OCI-LY7 (cell line): ENCODE measurements at regions not wholly inside any gene's neighbourhood (a gene's known extent, or its start where the extent isn't known, plus 50 kb on each side); places are given as distances from the start of the nearest gene placed in this dataset.

ENCODE experiments used
- BruUV-seq: library from RNA; stranded (reverse); fragments of 400-500 nt; replicated peaks from 2 replicates; lab custom pipeline; 2021; lab: Mats Ljungman, UMichigan
- CTCF ChIA-PET: fragments of 300-600 bp; sonication (Branson Sonifier 250); formaldehyde crosslinking; loops from one replicate; lab custom pipeline; 2022; ENCODE audit warnings: antibody characterized with exemption; ENCODE audit not compliant: unreplicated experiment; lab: Charles Lee
- POLR2A ChIA-PET: fragments of 300-600 bp; sonication (Branson Sonifier 250); formaldehyde crosslinking; loops from one replicate; lab custom pipeline; 2022; ENCODE audit warnings: antibody characterized with exemption; lab: Charles Lee
- DNase-seq: peaks from one replicate; pipeline ENCODE4 v3.0.0-alpha.2; 2015; ENCODE audit warnings: low spot score
- H2AFZ ChIP-seq: fragments of 200-600 bp; sonication (generic), shearing (Covaris generic); 2 replicates; pipeline ENCODE4 v1.6.1; 2014; ENCODE audit warnings: mild to moderate bottlenecking, antibody characterized with exemption, low read length, moderate library complexity
- H3K27ac ChIP-seq: fragments of 200-600 bp; sonication (generic); 2 replicates; pipeline ENCODE4 v1.5.1; 2014; ENCODE audit warnings: mixed run types, low read depth, mild to moderate bottlenecking, moderate library complexity, low read length, inconsistent platforms; ENCODE audit not compliant: poor library complexity, severe bottlenecking
- H3K36me3 ChIP-seq: fragments of 200-600 bp; sonication (generic); 2 replicates; pipeline ENCODE4 v1.6.1; 2014; ENCODE audit warnings: mild to moderate bottlenecking, antibody characterized with exemption, low read length, moderate library complexity, mixed read lengths; ENCODE audit not compliant: insufficient read depth
- H3K4me1 ChIP-seq: fragments of 200-600 bp; sonication (generic); 2 replicates; pipeline ENCODE4 v1.5.1; 2014; ENCODE audit warnings: mild to moderate bottlenecking, low read length; ENCODE audit not compliant: insufficient read depth, poor library complexity, severe bottlenecking
- H3K4me2 ChIP-seq: fragments of 200-600 bp; sonication (generic); 2 replicates; pipeline ENCODE4 v1.6.1; 2014; ENCODE audit warnings: mild to moderate bottlenecking, low read length
- H3K4me3 ChIP-seq: fragments of 200-600 bp; sonication (generic); 2 replicates; pipeline ENCODE4 v1.5.1; 2014; ENCODE audit warnings: mild to moderate bottlenecking, low read depth, low read length; ENCODE audit not compliant: poor library complexity, severe bottlenecking
- H3K79me2 ChIP-seq: fragments of 200-600 bp; sonication (generic); 2 replicates; pipeline ENCODE4 v1.6.1; 2016; ENCODE audit warnings: low read depth, mild to moderate bottlenecking, low read length, moderate library complexity, mixed read lengths; ENCODE audit not compliant: insufficient read depth
- H3K9me2 ChIP-seq: fragments of 200-600 bp; sonication (generic); 2 replicates; pipeline ENCODE4 v1.6.1; 2016; ENCODE audit warnings: mild to moderate bottlenecking, low read length, mixed read lengths; ENCODE audit not compliant: insufficient read depth
- H3K9me3 ChIP-seq: fragments of 200-600 bp; sonication (generic); 2 replicates; pipeline ENCODE4 v1.6.1; 2014; ENCODE audit warnings: mild to moderate bottlenecking, mixed run types, low read length, mixed read lengths
- H4K20me1 ChIP-seq: fragments of 200-600 bp; sonication (generic); 2 replicates; pipeline ENCODE4 v1.6.1; 2014; ENCODE audit warnings: mild to moderate bottlenecking, antibody characterized with exemption, low read length, moderate library complexity, mixed read lengths; ENCODE audit not compliant: insufficient read depth
- EZH2phosphoT487 ChIP-seq: fragments of 200-600 bp; sonication (generic); IDR thresholded peaks from 2 replicates; pipeline ENCODE4 v1.6.1; 2018; ENCODE audit warnings: low read depth, borderline replicate concordance, mild to moderate bottlenecking, mixed run types, antibody characterized with exemption, low read length, moderate library complexity, mixed read lengths
- intact Hi-C: fragments of 100-400 bp; cut with micrococcal nuclease; formaldehyde crosslinking; loops from one replicate; pipeline ENCODE4 v1.10.0; 2022; ENCODE audit not compliant: unreplicated experiment
- TF ChIP-seq, protein P1 (sequence below): fragments of 200-600 bp; sonication (generic); conservative IDR thresholded peaks from 2 replicates; pipeline ENCODE4 v1.5.1; 2014; ENCODE audit warnings: mild to moderate bottlenecking, antibody characterized with exemption, low read length, moderate library complexity, mixed read lengths

DNA sequence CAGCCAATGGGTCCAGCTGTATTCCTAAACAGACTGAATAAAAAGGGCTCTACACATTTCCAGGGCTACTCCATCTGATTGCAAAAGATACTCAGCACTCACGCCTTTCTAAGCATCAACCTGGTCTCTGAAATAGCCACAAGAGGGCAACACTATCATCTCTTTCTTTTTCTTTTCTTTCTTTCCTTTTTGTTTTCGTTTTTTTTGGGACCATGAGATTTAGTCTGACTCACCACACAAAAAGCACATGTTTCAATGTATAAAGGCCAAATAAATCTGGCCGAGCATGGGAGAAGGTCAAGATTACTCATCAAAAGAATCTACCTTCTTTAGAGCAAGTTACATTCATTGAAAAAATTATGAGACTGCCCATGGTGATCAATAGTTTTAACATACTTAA, 805.6 kb upstream of the ARGLU1 start:
- no peaks in the 10 kb centered on the region for H3K9me3 ChIP-seq
- no peak overlapping the region for H3K4me2 ChIP-seq
- no peak overlapping the region for H3K4me3 ChIP-seq
- TF ChIP-seq, protein P1, sequence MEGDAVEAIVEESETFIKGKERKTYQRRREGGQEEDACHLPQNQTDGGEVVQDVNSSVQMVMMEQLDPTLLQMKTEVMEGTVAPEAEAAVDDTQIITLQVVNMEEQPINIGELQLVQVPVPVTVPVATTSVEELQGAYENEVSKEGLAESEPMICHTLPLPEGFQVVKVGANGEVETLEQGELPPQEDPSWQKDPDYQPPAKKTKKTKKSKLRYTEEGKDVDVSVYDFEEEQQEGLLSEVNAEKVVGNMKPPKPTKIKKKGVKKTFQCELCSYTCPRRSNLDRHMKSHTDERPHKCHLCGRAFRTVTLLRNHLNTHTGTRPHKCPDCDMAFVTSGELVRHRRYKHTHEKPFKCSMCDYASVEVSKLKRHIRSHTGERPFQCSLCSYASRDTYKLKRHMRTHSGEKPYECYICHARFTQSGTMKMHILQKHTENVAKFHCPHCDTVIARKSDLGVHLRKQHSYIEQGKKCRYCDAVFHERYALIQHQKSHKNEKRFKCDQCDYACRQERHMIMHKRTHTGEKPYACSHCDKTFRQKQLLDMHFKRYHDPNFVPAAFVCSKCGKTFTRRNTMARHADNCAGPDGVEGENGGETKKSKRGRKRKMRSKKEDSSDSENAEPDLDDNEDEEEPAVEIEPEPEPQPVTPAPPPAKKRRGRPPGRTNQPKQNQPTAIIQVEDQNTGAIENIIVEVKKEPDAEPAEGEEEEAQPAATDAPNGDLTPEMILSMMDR: peak; percentile 45; the same call in 1 of the 2 replicates
- no peak for TF ChIP-seq EZH2phosphoT487
- CTCF ChIA-PET: no interaction called here
- no peaks in the 10 kb centered on the region for H4K20me1 ChIP-seq
- no peak overlapping the region for H3K27ac ChIP-seq
- H3K4me1 ChIP-seq: no peaks in the 10 kb centered on the region
- no peak for DNase-seq
- H3K36me3 ChIP-seq: no peaks in the 10 kb centered on the region
- intact Hi-C loops: no loop called here
- no peaks in the 10 kb centered on the region for H3K9me2 ChIP-seq
- no TSS peak for BruUV-seq
- POLR2A ChIA-PET: no interaction called here
- no peak overlapping the region for H2AFZ ChIP-seq
- H3K79me2 ChIP-seq: no peaks in the 10 kb centered on the region

DNA sequence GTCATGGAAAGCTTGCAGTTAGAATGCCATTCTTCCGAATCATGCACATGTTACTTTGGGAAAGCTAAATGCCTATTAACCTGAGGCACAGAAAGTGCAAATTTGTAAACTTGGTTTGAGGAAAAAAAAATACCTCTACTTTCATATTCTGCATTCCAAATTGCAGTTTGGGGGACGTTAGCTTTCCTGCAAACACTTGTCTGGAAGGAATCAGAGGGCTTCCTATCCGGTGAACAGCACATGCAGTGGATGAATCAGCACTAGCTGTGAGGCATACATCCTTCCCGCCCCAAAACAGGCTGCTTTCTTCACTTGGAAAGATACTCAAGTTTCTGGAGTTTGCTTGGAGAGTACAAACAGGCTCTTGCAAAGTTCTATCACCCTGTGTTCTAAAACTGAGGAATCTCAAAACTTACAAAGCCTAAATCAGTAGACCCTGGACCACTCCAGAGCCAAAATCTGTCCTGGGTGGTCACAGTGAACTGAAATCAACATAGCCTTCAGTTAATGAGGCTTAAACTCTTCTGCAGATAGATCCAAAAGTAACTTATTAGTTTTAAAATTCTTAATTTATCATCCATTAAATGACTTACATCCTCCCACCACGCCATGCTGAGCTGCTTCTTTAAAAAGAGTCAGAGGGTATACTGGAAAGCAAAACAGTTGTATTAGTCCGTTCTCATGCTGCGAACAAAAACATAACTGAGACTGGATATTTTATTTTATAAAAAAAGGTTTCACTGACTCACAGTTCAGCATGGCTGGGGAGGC, 802.3 kb upstream of the ARGLU1 start:
- no TSS peak for BruUV-seq
- Histone ChIP-seq H3K9me3 (no peaks in the 10 kb centered on the region), H3K4me1 (no peaks in the 10 kb centered on the region), H3K4me2 (no peak overlapping the region), H3K9me2 (no peaks in the 10 kb centered on the region), H3K27ac (no peak overlapping the region), H3K79me2 (no peaks in the 10 kb centered on the region), H4K20me1 (no peaks in the 10 kb centered on the region), H2AFZ (no peak overlapping the region), H3K4me3 (no peak overlapping the region), H3K36me3 (no peaks in the 10 kb centered on the region)
- ChIA-PET POLR2A (interaction anchor here (0.5 kb wide), 1 partner anchor 46 kb away, joined by 5 read pairs; no protein-coding TSS in a partner anchor), CTCF (no interaction called here)
- no peak for DNase-seq
- TF ChIP-seq, protein P1: no peak
- no peak for TF ChIP-seq EZH2phosphoT487
- intact Hi-C loops: no loop called here

DNA sequence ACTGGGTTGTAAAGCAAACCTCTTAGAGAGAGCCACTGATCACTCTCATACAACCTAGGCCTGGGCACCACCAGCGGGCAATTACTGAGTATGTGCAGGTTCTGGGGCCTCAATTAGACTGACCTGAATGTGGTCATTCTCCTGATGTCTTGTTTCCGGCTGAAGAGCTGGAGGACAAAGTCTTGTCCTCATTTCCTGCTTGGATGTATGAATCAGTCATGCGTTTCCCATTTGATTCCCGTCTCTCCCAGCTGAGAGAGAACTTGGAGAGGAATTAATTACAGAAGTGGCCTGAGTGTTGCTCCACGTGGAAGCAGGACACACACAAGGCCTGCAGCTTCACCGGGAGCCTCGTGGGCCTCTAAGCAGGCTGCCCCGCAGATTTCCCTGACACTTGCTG, 799.3 kb upstream of the ARGLU1 start:
- Histone ChIP-seq H3K9me3 (no peaks in the 10 kb centered on the region), H3K36me3 (no peaks in the 10 kb centered on the region), H4K20me1 (no peaks in the 10 kb centered on the region), H3K4me1 (no peaks in the 10 kb centered on the region), H3K79me2 (no peaks in the 10 kb centered on the region), H2AFZ (no peak overlapping the region), H3K4me2 (no peak overlapping the region), H3K9me2 (no peaks in the 10 kb centered on the region), H3K4me3 (no peak overlapping the region), H3K27ac (no peak overlapping the region)
- DNase-seq: no peak
- BruUV-seq: no TSS peak
- TF ChIP-seq EZH2phosphoT487: no peak
- TF ChIP-seq, protein P1: no peak
- intact Hi-C loops: no loop called here
- ChIA-PET CTCF (no interaction called here), POLR2A (no interaction called here)
